ENCODE measurements at regions not wholly inside any gene's neighbourhood (a gene's known extent, or its start where the extent isn't known, plus 50 kb on each side); places are given as distances from the start of the nearest gene placed in this dataset.

- TF ChIP-seq CTCF (conservative IDR thresholded peaks at IDR 0.05; ENCODE audit: low read depth, low read length) (no peak), EZH2 (IDR thresholded peaks at IDR 0.05; ENCODE audit: low read length, unreplicated experiment) (no peak), EZH2phosphoT487 (IDR thresholded peaks at IDR 0.05; ENCODE audit: borderline replicate concordance, low read length) (no peak)
These were observed 95.2 kb upstream of the SIX2 start for GRCh38 chr2:45104429-45104828.
